ENCODE measurements at regions not wholly inside any gene's neighbourhood (a gene's known extent, or its start where the extent isn't known, plus 50 kb on each side); places are given as distances from the start of the nearest gene placed in this dataset.

- Histone ChIP-seq H3K4me1 (peaks cover 5% of the 10 kb centered on the region), H3K4me3 (no peak overlapping the region), H3K27me3 (no peaks in the 10 kb centered on the region), H3K36me3 (no peaks in the 10 kb centered on the region), H3K27ac (no peak overlapping the region), H3K9me3 (no peaks in the 10 kb centered on the region)
- WGBS = 87% methylated on average over 3 of the region's 3 CpGs
- DNase-seq (ENCODE audit: low spot score in 2 of 2) = no peak
- TF ChIP-seq POLR2AphosphoS5 (IDR thresholded peaks at IDR 0.05) (no peak), POLR2A (IDR thresholded peaks at IDR 0.05) (no peak), EP300 (IDR thresholded peaks at IDR 0.05) (no peak)
- TF ChIP-seq, protein P1, sequence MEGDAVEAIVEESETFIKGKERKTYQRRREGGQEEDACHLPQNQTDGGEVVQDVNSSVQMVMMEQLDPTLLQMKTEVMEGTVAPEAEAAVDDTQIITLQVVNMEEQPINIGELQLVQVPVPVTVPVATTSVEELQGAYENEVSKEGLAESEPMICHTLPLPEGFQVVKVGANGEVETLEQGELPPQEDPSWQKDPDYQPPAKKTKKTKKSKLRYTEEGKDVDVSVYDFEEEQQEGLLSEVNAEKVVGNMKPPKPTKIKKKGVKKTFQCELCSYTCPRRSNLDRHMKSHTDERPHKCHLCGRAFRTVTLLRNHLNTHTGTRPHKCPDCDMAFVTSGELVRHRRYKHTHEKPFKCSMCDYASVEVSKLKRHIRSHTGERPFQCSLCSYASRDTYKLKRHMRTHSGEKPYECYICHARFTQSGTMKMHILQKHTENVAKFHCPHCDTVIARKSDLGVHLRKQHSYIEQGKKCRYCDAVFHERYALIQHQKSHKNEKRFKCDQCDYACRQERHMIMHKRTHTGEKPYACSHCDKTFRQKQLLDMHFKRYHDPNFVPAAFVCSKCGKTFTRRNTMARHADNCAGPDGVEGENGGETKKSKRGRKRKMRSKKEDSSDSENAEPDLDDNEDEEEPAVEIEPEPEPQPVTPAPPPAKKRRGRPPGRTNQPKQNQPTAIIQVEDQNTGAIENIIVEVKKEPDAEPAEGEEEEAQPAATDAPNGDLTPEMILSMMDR (IDR thresholded peaks at IDR 0.05) = no peak
Measured at GRCh38 chr2:186917866-186918265, 68.9 kb upstream of the ZSWIM2 start.

DNA sequence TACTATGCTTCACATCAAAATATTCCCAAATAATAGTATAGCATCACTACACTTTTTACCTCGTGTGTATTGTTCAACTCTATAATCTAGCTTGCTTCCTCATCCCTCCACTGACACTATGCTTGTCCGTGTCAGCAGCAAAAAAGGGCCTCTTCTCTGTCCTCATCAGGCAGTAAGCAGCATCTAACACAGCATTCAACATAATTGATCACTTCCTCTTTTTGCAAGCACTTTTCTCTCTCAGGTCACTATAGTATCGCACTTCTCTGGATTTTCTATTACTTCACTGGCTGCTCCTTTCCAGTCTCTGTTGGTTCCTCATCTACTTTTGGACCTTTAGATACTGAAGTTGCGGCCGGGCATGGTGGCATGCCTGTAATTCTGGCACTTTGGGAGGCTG, 64.9 kb upstream of the ZSWIM2 start:
- Histone ChIP-seq H3K36me3 (no peaks in the 10 kb centered on the region), H3K9me3 (no peaks in the 10 kb centered on the region), H3K27me3 (no peaks in the 10 kb centered on the region), H3K27ac (no peak overlapping the region), H3K4me3 (no peak overlapping the region), H3K4me1 (no peaks in the 10 kb centered on the region)
- WGBS = 65% methylated on average over 5 of the region's 5 CpGs
- DNase-seq (ENCODE audit: low spot score in 2 of 2) = no peak
- TF ChIP-seq, protein P1 (IDR thresholded peaks at IDR 0.05) = no peak
- TF ChIP-seq POLR2AphosphoS5 (IDR thresholded peaks at IDR 0.05) (no peak), EP300 (IDR thresholded peaks at IDR 0.05) (no peak), POLR2A (IDR thresholded peaks at IDR 0.05) (no peak)

DNA sequence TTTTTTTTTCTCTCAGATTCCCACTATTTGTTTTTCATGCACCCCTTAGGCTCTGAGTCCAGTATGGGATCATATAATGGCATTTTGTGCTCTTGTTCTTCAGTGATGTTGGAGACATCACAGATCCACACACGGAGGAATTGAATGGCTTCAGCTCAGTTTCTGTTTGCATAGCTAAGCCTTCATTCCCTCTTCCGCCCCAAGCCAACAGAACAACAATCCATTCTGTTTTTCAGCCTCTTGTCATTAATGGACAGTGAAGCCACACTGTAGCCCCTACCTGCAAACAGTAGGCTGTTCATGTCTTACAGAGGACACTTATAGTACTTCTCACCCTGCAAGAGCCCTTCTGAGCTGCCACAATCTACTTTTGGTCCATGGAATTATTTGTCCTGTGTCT, 64.0 kb upstream of the ZSWIM2 start:
- H3K4me3 ChIP-seq = no peak overlapping the region
- DNase-seq (ENCODE audit: low spot score in 2 of 2) = no peak
- TF ChIP-seq EP300 (IDR thresholded peaks at IDR 0.05) (no peak), POLR2A (IDR thresholded peaks at IDR 0.05) (no peak), POLR2AphosphoS5 (IDR thresholded peaks at IDR 0.05) (no peak)
- TF ChIP-seq, protein P1 (IDR thresholded peaks at IDR 0.05) = no peak
- no peak overlapping the region for H3K27ac ChIP-seq
- H3K9me3 ChIP-seq = no peaks in the 10 kb centered on the region
- H3K4me1 ChIP-seq = no peaks in the 10 kb centered on the region
- H3K36me3 ChIP-seq = no peaks in the 10 kb centered on the region
- 65% methylated on average over 2 of the region's 2 CpGs for WGBS
- H3K27me3 ChIP-seq = no peaks in the 10 kb centered on the region

- H3K4me1 ChIP-seq = no peaks in the 10 kb centered on the region
- TF ChIP-seq EP300 (IDR thresholded peaks at IDR 0.05) (no peak), POLR2AphosphoS5 (IDR thresholded peaks at IDR 0.05) (no peak), POLR2A (IDR thresholded peaks at IDR 0.05) (no peak)
- TF ChIP-seq, protein P1 (IDR thresholded peaks at IDR 0.05) = no peak
- no peak for DNase-seq (ENCODE audit: low spot score in 2 of 2)
- H3K9me3 ChIP-seq = no peaks in the 10 kb centered on the region
- H3K36me3 ChIP-seq = no peaks in the 10 kb centered on the region
- WGBS = 80% methylated on average over 3 of the region's 8 CpGs
- H3K4me3 ChIP-seq = no peak overlapping the region
- H3K27me3 ChIP-seq = no peaks in the 10 kb centered on the region
- H3K27ac ChIP-seq = no peak overlapping the region
Measured at GRCh38 chr2:186911551-186912085, 62.6 kb upstream of the ZSWIM2 start.

GRCh38 chr2:186910996-186911395, 62.0 kb upstream of the ZSWIM2 start:
- no peaks in the 10 kb centered on the region for H3K4me1 ChIP-seq
- H3K36me3 ChIP-seq = no peaks in the 10 kb centered on the region
- no peaks in the 10 kb centered on the region for H3K9me3 ChIP-seq
- H3K4me3 ChIP-seq = no peak overlapping the region
- H3K27me3 ChIP-seq = no peaks in the 10 kb centered on the region
- no peak for TF ChIP-seq POLR2AphosphoS5 (IDR thresholded peaks at IDR 0.05)
- TF ChIP-seq EP300 (IDR thresholded peaks at IDR 0.05) = no peak
- TF ChIP-seq, protein P1 (IDR thresholded peaks at IDR 0.05) = no peak
- no peak for TF ChIP-seq POLR2A (IDR thresholded peaks at IDR 0.05)
- H3K27ac ChIP-seq = no peak overlapping the region
- whole genome bisulfite sequencing = 66% methylated on average over 4 of the region's 4 CpGs
- no peak for DNase-seq (ENCODE audit: low spot score in 2 of 2)

Data from suprapubic skin (tissue), 4 donors.